ENCODE measurements at regions not wholly inside any gene's neighbourhood (a gene's known extent, or its start where the extent isn't known, plus 50 kb on each side); places are given as distances from the start of the nearest gene placed in this dataset.

GRCh38 chr10:23530079-23530478, 91.2 kb downstream of the OTUD1 start:
- H3K4me1 ChIP-seq (ENCODE audit: control insufficient read depth, insufficient read depth, low read length): no peaks in the 10 kb centered on the region
- no peak overlapping the region for H3K4me3 ChIP-seq (ENCODE audit: low read depth, low read length)
- H3K9me3 ChIP-seq (ENCODE audit: control insufficient read depth, insufficient read depth, low read depth, low read length): no peaks in the 10 kb centered on the region
- ChIA-PET CTCF (interaction anchor here (0.6 to 6.5 kb wide), 14 partner anchors 9 to 372 kb away, joined by 3 to 41 read pairs (median 3); no protein-coding TSS in a partner anchor), POLR2A (no interaction called here)
- no peak overlapping the region for H3K27ac ChIP-seq (ENCODE audit: extremely low read depth, low read depth, low read length)
- TF ChIP-seq, protein P1, sequence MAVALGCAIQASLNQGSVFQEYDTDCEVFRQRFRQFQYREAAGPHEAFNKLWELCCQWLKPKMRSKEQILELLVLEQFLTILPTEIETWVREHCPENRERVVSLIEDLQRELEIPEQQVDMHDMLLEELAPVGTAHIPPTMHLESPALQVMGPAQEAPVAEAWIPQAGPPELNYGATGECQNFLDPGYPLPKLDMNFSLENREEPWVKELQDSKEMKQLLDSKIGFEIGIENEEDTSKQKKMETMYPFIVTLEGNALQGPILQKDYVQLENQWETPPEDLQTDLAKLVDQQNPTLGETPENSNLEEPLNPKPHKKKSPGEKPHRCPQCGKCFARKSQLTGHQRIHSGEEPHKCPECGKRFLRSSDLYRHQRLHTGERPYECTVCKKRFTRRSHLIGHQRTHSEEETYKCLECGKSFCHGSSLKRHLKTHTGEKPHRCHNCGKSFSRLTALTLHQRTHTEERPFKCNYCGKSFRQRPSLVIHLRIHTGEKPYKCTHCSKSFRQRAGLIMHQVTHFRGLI (tag by site-specific recombination; IDR thresholded peaks at IDR 0.05): no peak
- TF ChIP-seq ZBTB20 (tag by site-specific recombination; IDR thresholded peaks at IDR 0.05) (no peak), ZNF529 (tag by site-specific recombination; IDR thresholded peaks at IDR 0.05; ENCODE audit: insufficient replicate concordance) (no peak), ZNF677 (tag by site-specific recombination; IDR thresholded peaks at IDR 0.05) (no peak)
- TF ChIP-seq, protein P2, sequence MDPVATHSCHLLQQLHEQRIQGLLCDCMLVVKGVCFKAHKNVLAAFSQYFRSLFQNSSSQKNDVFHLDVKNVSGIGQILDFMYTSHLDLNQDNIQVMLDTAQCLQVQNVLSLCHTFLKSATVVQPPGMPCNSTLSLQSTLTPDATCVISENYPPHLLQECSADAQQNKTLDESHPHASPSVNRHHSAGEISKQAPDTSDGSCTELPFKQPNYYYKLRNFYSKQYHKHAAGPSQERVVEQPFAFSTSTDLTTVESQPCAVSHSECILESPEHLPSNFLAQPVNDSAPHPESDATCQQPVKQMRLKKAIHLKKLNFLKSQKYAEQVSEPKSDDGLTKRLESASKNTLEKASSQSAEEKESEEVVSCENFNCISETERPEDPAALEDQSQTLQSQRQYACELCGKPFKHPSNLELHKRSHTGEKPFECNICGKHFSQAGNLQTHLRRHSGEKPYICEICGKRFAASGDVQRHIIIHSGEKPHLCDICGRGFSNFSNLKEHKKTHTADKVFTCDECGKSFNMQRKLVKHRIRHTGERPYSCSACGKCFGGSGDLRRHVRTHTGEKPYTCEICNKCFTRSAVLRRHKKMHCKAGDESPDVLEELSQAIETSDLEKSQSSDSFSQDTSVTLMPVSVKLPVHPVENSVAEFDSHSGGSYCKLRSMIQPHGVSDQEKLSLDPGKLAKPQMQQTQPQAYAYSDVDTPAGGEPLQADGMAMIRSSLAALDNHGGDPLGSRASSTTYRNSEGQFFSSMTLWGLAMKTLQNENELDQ (tag by site-specific recombination; IDR thresholded peaks at IDR 0.05; ENCODE audit: low read depth): no peak
- no peaks in the 10 kb centered on the region for H3K36me3 ChIP-seq (ENCODE audit: control insufficient read depth in 2 of 2, insufficient read depth in 1 of 2, low read length in 2 of 2)

DNA sequence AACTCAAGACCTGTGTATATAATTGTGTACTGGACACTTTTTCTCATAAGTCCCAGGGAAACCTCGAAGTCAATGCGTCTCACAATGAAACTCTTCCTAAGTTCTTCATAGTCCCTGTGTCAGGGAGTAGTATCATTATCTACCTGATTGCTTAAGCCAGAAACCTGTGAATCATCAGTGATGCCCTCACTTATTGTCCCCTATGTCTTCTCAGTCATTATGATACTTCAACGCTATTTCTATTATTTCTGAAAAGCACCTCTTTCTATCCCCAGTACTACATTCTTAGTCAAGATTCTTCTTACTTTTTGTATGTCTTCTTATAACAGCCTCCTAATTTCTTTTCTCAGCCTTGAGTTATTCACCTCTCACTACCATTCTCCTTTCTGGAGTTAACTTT, 94.3 kb downstream of the OTUD1 start:
- no peak for TF ChIP-seq ZNF391 (tag by site-specific recombination; IDR thresholded peaks at IDR 0.05; ENCODE audit: borderline replicate concordance, low read depth)
- TF ChIP-seq ZNF24 (tag by site-specific recombination; IDR thresholded peaks at IDR 0.05): no peak
- TF ChIP-seq ELK4 (IDR thresholded peaks at IDR 0.05; ENCODE audit: borderline replicate concordance, low read depth, low read length): no peak
- no peak for TF ChIP-seq ZNF280D (tag by site-specific recombination; IDR thresholded peaks at IDR 0.05)
- no peak for TF ChIP-seq GLI4 (tag by site-specific recombination; IDR thresholded peaks at IDR 0.05)
- TF ChIP-seq KLF16 (tag by site-specific recombination; IDR thresholded peaks at IDR 0.05): no peak
- TF ChIP-seq ZNF121 (tag by site-specific recombination; IDR thresholded peaks at IDR 0.05): no peak
- TF ChIP-seq, protein P3, sequence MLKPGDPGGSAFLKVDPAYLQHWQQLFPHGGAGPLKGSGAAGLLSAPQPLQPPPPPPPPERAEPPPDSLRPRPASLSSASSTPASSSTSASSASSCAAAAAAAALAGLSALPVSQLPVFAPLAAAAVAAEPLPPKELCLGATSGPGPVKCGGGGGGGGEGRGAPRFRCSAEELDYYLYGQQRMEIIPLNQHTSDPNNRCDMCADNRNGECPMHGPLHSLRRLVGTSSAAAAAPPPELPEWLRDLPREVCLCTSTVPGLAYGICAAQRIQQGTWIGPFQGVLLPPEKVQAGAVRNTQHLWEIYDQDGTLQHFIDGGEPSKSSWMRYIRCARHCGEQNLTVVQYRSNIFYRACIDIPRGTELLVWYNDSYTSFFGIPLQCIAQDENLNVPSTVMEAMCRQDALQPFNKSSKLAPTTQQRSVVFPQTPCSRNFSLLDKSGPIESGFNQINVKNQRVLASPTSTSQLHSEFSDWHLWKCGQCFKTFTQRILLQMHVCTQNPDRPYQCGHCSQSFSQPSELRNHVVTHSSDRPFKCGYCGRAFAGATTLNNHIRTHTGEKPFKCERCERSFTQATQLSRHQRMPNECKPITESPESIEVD (tag by site-specific recombination; IDR thresholded peaks at IDR 0.05): no peak
- TF ChIP-seq ZNF174 (tag by site-specific recombination; IDR thresholded peaks at IDR 0.05): no peak
- no peaks in the 10 kb centered on the region for H3K9me3 ChIP-seq (ENCODE audit: control insufficient read depth, insufficient read depth, low read depth, low read length)
- H3K27ac ChIP-seq (ENCODE audit: extremely low read depth, low read depth, low read length): no peak overlapping the region
- H3K4me3 ChIP-seq (ENCODE audit: low read depth, low read length): no peak overlapping the region
- CTCF ChIA-PET: no interaction called here
- POLR2A ChIA-PET: no interaction called here
- no peaks in the 10 kb centered on the region for H3K4me1 ChIP-seq (ENCODE audit: control insufficient read depth, insufficient read depth, low read length)
- H3K36me3 ChIP-seq (ENCODE audit: control insufficient read depth in 2 of 2, insufficient read depth in 1 of 2, low read length in 2 of 2): no peaks in the 10 kb centered on the region

Data from HEK293 (cell line).